Left kidney (tissue), 1 donor: ENCODE measurements at regions not wholly inside any gene's neighbourhood (a gene's known extent, or its start where the extent isn't known, plus 50 kb on each side); places are given as distances from the start of the nearest gene placed in this dataset.

Experiments used
- DNase-seq: peaks from one replicate; pipeline ENCODE4 v3.0.0-alpha.2; 2013

DNA sequence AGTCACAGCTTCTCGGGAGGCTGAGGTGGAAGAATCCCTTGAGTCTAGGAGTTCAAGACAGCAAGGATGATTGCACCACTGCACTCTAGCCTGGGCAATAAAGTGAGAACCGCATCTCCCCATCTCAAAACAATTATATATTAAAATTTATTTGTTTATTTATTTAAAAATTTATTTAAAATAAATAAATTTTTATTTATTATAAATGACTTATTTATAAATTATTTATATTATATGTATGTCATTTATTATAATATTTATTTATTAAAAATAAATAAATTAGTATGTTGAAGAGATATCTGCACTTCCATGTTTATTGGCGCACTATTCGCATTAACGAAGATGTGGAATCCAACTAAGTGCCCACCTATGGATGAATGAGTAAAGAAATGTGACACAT, 683.2 kb upstream of the BRINP3 start:
- no peak for DNase-seq

DNA sequence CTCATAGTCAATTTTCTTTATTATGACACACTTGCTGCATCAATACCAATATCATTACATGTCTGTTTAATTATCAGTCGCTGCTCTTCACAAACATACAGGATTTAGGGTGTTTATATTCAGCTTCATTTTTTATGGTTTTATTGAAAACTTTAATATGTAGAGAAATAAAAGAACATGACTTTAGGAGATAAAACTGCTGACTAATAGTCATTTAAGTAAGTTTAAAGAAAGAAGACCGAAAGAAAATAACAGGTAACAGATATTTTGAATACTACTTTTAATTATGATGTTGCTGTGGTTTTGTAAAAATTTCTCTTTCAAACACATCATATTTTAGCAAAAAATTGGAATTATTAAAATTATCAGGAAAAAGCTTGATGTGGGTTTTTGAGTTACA, 685.1 kb upstream of the BRINP3 start:
- DNase-seq: no peak

DNA sequence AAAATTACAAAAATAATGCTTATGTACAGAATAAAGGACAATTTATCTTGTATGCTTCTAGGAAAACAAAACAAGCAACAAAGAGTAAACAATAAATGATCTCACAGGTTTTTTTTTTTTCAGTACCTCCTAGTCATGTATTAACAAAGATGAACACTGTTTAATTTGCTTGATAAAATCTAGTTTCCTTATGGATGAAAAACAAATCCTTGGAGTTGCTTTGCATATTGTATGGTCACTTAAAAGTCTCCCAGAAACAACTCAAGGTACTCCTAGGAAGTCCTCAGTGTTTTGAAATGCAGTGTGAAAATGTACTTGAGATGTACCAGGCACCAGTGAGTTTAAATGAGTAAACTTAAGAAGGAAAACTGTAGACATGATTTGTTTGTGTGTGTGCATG, 686.0 kb upstream of the BRINP3 start:
- DNase-seq: no peak

DNA sequence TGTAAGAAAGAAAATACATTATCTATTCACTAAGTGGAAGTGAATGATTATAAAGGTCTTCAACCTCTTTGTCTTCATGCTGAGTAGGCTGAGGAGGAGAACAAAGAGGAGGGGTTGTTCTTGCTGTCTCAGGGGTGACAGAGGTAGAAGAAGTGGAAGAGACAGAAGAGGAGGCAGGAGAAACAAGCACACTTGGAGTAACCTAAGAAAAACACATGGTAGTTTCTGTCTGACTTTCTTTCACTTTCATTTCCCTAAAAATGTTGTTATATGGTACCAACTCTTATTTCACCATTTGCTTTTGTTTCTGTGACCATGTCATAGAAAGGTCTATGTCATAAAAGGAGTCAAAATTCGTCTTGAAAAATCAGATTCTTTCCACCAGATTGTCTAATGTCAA, 696.6 kb upstream of the BRINP3 start:
- DNase-seq: no peak

DNA sequence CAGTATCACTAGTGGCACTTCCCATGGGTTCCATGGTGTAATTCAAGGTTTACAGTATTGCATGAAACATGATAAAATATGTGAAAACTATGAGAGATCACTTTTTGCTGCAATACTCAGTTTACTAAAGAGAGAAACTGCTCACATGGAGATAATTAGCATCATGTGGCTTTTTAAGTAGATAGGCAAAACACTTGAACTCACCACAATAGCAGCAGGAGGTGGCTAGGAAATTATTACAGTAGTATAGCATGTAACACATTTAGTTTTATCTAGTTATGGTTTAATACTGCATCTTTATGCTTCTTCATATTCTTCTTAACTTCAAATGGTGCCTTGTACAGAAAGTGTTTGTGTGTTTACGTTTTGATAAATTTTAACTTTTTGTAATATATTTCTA, 698.5 kb upstream of the BRINP3 start:
- no peak for DNase-seq

DNA sequence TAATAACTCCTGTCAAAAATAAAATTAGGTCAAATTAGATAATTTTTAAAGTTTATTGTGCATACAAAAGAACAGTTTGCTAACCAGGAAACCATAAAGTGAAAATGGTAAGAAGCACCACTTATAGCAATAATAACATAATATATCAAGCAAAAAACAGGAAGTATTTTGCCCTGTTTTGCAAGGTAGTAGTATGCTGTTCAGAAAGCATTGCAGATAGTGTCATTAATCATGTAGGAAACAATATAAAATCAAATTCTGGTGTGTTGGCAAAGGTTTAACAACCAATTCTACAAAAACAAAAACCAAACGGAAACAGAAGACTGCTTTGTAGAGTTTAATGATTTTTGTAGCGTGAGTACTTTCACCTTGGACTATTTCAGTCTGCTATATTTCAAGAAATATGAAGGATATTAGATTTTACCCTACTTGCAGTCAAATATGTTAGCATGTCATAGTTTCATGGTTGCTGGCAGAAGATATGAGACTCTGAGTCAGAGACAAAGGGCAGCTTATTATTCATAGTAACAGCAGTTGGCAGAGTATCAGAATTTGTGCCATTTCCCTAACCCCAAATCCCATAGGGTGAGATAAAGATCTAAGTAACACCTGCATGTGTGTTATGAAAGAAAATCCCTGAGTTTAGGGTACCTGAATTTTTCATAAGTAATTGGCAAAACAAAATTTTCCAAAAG, 729.0 kb upstream of the BRINP3 start:
- DNase-seq: no peak

DNA sequence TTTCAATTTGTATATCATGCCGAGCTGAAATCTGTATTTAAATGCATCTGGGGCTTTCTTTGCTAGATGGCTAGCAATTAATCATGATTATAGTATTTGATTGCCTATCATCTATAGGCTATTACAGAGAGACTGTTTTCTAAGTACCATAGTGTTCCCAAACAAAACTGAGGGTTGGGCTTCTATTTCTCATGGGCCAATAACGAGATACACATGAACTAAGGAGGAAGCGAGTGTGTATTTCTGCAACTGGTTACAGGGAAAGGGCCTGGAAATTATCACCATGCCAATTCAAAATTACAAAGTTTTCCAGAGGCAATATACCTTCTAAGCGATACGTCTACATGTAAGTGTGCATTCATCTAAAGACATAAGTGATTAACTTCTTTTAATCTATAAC, 744.5 kb upstream of the BRINP3 start:
- no peak for DNase-seq

DNA sequence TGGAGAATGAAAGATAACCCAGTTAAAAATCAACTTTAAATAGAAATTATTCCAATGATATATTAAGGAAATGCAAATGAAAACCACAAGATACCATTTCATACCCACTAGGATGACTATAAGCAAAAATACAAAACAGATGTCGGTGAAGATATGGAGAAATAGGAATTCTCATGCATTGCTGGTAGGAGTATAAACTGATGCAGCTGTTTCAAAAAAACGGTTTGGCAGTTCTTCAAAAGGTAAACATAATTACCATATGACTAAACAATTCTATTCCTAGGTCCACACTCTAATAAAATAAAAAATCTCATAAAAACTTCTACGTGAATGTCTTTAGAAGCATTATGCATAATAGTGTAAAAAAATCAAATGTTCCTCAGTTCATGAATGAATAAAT, 763.3 kb upstream of the BRINP3 start:
- no peak for DNase-seq

DNA sequence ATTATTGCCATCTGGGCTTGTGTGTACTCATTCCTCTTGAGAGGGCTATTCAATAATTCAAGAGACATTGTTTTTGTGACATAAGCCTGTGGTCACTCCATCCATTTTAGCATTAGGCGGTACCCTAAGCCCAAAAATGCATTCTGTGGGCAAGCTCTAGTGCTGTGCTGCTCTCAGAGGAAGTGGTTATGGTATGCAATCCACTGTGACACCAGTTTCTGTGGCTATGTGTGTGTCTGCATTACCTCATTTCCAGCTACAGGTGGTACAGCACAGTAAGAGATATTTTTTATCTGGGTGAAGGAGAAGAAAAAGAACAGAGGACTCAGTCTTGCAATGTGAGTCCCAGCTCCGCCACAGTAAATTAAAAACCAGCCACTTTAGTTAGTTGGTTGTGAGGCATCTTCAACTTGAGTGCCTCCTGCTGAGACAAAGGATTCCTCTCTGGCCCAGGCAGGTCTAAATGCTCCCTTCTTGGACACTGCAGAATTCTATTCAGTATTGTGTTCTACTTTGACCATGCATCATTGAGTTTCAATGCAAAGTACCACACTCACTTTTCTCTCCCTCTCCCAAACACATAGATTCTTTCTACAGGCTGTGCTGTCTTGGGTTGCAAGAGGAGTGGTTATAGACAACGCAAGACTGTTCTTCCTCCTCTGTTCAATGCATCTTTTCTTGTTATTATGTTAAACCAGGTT, 777.8 kb upstream of the BRINP3 start:
- DNase-seq: no peak

DNA sequence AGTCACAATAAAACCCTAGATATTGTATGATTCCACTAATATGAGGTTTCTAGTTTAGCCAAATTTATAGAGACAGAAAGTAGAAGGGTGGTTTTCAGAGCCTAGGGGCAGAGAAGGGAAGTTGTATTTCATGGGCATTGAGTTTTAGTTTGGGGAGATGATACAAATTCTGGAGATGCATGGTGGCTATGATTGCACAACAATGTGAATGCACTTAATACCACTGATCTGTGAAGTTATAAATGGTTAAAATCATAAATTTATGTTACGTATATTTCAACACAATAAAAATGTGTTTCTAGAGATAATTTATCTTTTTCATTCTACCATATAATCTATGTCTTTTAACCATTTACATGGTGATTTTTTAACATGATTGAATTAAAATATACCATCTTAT, 779.3 kb upstream of the BRINP3 start:
- no peak for DNase-seq

DNA sequence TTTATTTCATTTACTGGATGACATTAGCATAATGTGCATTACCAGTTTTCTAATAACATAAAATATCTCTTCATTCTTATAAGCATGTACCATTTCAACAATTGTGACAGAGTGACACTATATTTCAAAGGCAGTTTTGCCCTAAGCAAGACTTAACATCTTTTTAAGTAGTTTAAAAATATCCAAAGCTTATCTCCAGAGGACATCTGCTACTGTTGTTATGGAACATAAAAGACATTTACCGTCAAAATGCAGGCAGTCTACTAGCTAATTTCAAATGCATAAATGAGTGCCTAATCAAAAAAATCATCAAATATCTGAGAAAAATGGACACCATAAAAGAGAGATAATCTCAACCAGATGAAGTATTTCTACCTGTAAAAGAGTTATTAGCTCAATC, 782.4 kb upstream of the BRINP3 start:
- no peak for DNase-seq

DNA sequence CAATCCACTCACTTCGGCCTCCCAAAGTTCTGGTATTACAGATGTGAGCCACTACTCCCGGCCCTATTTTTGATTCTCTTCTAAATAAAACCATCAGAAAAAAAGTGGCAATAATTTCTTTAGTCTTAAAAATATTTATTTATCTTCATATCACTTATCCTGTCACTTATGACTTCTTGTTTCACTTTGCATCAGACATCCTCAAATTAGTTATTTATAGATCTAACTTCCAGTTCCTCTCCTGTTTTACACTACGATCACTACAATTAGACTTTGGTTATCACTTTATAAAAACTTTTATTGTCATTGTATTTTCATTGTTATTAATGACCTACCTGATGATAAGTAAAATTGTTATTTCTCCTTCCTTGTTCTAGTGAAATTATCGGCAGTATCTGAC, 783.4 kb upstream of the BRINP3 start:
- no peak for DNase-seq

DNA sequence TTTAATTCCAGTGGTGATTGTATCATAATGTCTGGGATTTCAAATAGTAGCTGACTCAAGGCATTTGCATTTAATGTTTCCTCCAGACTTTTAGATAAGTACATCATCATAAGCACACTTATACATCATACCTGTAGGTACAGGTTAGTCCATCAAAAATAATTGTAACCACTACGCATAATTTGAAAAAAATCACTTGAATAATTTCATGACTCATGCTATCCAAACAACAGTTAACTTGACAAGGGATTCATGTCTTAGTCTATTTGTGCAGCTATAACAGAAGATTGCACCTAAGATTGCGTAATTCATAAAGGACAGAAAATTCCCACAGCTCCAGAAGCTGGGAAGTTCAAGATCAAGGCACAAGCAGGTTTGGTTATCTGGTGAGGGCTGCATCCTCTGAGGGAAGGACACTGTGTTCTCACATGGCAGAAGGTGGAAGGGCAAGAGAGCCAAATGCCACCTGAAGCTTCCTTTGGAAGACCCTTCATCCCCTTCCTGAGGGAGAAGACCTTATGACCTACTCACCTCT, 801.7 kb upstream of the BRINP3 start:
- no peak for DNase-seq

DNA sequence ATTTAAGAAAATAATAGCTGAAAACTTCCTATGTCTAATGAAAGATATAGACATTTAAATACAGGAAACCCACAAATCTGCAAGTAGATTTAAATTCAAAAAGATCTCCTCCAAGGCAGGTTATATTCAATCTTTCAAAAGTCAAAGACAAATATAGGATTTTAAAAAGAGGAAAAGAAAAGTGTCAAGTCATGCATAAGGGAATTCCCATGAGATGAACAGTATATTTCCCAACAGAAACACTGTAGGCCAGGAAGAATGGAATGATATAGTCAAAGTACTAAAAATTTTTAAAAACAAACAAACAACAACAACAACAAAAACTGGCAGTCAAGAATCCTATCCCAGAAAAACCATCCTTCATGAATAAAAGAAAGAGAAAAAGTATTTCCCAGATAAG, 806.5 kb upstream of the BRINP3 start:
- no peak for DNase-seq

DNA sequence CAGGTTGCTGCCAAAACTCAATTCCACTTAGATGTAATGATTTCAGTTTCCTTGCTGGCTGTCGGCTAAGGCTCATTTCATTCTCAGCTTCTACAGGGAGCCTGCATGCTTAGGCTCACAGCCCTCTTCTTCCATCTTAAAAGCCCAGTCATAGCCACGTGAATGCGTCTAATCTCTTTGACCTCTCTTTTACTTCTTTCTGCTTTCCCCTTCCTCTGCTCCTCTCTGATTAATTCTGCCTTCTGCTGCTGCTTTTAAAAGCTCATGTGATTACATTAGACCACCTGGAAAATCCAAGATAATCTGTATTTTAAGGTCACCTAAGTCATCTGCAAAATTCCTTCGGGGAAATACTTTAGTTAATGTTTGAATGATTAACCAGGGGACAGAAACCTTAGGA, 812.8 kb upstream of the BRINP3 start:
- DNase-seq: peak; percentile 25

DNA sequence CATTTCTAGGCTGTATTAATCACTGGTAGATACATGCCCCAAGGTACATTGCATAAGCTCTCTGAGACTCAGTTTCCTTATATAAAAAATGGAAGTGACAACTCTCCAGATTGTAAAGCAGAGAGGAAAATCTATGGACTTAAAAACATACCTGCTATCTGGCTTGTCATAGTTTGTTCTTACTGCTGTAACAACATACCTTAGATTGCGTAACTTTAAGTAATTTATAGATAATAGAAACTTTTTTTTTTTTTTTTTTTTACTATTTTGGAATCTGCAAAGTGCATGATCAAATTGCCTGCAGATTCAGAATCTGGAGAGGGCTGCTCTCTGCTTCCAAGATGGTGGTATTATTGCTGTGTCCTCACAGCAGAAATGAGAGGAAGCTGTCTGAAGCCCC, 827.7 kb upstream of the BRINP3 start:
- no peak for DNase-seq

DNA sequence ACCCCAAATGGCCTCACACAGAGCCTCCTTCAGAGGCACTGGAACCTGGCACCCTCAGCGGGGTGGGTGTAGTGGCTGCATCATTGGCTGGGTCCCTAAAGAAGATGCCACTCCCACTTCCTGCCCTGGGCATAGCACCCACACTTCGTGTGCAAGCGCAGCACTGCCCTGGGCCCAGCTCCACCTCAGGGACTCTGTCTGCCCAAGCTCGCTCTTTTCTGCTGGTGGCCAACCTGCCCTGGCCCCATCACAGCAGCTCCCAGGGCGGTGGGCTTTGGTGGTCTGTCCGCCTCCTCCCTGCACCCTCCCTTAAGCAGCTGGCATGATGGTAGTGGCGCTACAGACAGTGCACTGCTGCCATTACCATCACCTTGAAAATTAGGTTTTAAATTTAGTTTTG, 829.3 kb upstream of the BRINP3 start:
- DNase-seq: no peak

DNA sequence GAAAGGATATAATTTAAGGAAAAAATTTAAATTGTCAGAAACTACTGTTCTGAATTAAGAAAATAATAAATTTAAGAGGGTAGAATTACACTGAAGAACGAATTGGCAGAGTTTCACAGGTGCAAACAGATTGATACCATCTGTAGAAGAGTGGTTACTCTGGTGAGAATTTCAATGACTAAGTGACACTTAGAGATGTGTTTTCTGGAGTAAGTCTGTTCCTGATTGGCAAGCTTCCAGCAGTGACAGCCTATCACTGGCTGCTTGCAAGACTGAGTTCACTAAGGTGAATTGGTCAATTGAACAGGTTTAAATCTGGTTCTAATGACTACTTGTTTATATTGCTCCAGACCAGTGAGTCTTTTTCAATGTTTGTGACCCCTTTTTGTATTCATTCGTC, 838.2 kb upstream of the RGS18 start:
- DNase-seq: no peak

DNA sequence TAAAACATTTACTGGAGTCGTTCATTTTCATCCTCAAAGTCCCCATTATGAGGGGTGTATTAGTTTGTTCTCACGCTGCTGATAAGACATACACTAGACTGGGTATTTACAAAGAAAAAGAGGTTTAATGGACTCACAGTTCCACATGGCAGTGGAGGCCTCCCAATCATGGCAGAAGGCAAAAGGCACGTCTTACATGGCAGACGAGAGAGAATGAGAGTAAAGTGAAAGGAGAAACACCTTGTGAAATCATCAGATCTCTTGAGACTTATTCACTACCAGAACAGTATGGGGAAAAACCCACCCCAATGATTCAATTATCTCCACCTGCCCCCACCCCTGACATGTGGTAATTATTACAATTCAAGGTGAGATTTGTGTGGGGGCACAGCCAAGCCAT, 830.4 kb upstream of the RGS18 start:
- DNase-seq: no peak

DNA sequence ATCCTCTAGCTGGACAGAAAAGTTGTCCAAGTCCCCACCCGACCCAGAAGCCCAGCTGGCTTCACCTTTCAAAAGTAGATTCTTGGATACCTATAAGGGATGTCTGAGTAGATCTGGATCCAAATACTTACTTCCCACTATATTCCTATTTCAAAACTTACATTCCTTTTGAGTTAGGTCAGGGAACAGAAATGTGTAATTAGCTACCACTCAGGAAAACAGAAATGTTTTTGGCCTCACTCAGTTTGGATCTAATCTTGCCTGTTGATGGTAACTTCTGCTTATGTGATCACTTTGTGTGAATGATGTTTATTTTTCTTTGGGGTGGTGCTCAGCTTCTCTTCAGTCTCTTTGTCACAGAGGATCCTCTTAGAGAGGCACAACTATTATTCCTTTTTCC, 814.4 kb upstream of the RGS18 start:
- no peak for DNase-seq

DNA sequence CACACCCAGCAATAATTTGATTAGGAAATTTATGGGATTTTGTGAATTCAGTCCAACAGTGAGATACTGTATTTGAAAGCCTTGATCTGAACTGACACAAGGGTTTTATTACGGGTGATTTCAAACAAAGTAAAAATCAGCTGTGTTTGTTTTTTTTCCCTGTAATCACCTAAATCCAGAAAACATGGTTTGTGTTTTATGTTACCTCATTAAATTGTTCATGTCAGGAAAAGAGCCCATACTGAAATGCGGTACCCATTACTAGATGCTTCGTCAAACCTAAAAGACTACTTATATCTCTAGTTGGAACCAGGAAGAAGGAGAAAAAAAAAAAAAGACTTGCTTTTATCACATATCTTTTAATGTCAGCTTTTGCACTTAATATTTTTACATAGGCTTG, 811.9 kb upstream of the RGS18 start:
- no peak for DNase-seq

DNA sequence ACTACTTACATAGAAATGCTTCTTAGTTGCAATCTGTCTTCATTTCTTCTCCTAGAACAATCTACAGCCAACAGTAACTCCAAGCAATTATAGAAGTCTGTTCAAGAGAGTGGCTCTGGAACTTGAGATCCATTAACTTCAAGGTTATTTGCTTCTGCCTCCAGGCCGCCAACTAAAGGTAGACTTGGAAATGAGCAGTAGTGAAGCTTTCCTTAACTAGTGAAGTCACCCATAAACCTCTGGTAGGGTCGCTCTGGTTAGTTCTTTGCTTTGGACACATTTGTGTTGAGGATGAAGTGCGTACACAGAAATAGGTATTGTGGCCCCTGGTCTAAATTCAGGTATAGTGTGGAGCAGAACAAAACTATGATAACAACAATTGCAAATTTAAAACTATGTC, 809.9 kb upstream of the RGS18 start:
- DNase-seq: no peak

DNA sequence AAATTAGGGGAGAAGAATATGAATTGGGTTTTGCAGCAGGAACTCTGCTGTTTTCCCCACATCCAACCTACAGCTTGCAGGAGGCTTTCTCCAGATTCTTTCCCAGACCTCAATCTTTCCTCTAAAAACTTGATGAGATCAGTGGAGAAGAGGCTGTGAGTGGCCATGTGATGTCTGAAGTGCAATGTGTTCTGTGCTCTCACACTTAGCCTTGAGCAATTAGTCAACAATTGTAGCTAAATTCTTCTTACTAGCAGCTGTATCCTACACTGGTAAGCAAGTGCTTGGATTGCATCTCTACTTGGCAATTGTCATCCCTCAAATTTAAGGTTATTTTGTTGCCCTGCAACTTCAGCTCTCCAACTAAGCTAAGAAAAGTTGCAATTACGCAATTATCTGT, 807.3 kb upstream of the RGS18 start:
- DNase-seq: no peak

DNA sequence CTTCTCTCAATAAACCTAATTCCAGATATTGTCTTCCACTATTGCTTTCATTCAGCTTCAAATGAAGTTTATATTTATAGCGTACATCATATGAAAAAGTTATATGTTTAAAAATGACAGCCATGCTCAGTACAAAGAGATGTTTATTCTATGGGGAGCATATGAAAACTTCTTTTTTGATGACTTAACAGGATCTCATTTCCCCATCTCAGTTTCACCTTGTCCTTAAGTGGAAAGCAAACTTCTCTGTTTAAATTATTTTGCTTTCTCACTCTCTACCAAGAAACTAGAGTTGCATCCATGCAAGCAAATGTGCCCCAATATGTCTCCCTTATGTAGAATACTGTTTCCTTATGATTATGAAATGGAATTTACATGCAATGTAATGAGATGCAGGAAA, 799.5 kb upstream of the RGS18 start:
- DNase-seq: no peak
